HepG2 (cell line): ENCODE measurements at regions not wholly inside any gene's neighbourhood (a gene's known extent, or its start where the extent isn't known, plus 50 kb on each side); places are given as distances from the start of the nearest gene placed in this dataset.

Experiments used
- ARNT2 ChIP-seq: sonication (generic); formaldehyde crosslinking; IDR thresholded peaks from 2 replicates; pipeline ENCODE4 v1.8.0; 2022; ENCODE audit warnings: mild to moderate bottlenecking, low read depth, missing genetic modification reagents, moderate library complexity
- FOXO1 ChIP-seq: sonication (generic); formaldehyde crosslinking; IDR thresholded peaks from 2 replicates; pipeline ENCODE4 v1.4.0; 2020; ENCODE audit warnings: missing genetic modification reagents
- HNF4A ChIP-seq: sonication (generic); formaldehyde crosslinking; IDR thresholded peaks from 2 replicates; pipeline ENCODE4 v1.4.0; 2020; ENCODE audit warnings: missing genetic modification reagents
- JUN ChIP-seq: sonication (generic); formaldehyde crosslinking; IDR thresholded peaks from 2 replicates; pipeline ENCODE4 v1.4.0; 2020; ENCODE audit warnings: mild to moderate bottlenecking, missing genetic modification reagents
- JUND ChIP-seq: sonication (generic); formaldehyde crosslinking; IDR thresholded peaks from 2 replicates; pipeline ENCODE4 v1.8.0; 2022; ENCODE audit warnings: mild to moderate bottlenecking, missing genetic modification reagents
- MAFK ChIP-seq, 2 experiments: IDR thresholded peaks in 1 of 2; conservative IDR thresholded peaks in 1 of 2; 2 replicates each; pipeline ENCODE4 v1.6.1; 2011; ENCODE audit warnings: improper control_type of control experiment in 2 of 2, low read length in 2 of 2
- MBD4 ChIP-seq: IDR thresholded peaks from 2 replicates; pipeline ENCODE4 v1.6.1; 2012; ENCODE audit warnings: low read length, inconsistent platforms, borderline replicate concordance
- MIER2 ChIP-seq: IDR thresholded peaks from 2 replicates; pipeline ENCODE4 v1.6.1; 2016; ENCODE audit warnings: missing biosample characterization, missing genetic modification reagents
- POLR2AphosphoS2 ChIP-seq: IDR thresholded peaks from 2 replicates; pipeline ENCODE4 v1.6.1; 2011; ENCODE audit warnings: low read depth, low read length, improper control_type of control experiment
- RBFOX2 ChIP-seq: fragments of 200-400 bp; formaldehyde crosslinking; IDR thresholded peaks from 2 replicates; pipeline ENCODE4 v1.6.1; 2017; ENCODE audit warnings: low read depth, mild to moderate bottlenecking, low read length
- RCOR2 ChIP-seq: IDR thresholded peaks from 2 replicates; pipeline ENCODE4 v1.6.1; 2016; ENCODE audit warnings: missing biosample characterization, missing genetic modification reagents
- RFXAP ChIP-seq: sonication (generic); formaldehyde crosslinking; IDR thresholded peaks from 2 replicates; pipeline ENCODE4 v1.4.0; 2020; ENCODE audit warnings: missing genetic modification reagents, borderline replicate concordance
- SOX6 ChIP-seq, 2 experiments: fragments of 450-650 bp in 1 of 2; sonication (generic) in 1 of 2; formaldehyde crosslinking in 1 of 2; IDR thresholded peaks; 2 replicates each; pipeline versions ENCODE4 v1.4.0 to v1.6.1; 2017 to 2020; ENCODE audit warnings: antibody characterized with exemption in 1 of 2, mild to moderate bottlenecking in 1 of 2, missing genetic modification reagents in 1 of 2
- TCF7 ChIP-seq: sonication (generic); IDR thresholded peaks from 2 replicates; pipeline ENCODE4 v1.6.1; 2016; ENCODE audit warnings: antibody characterized with exemption, low read depth
- U2AF2 ChIP-seq: fragments of 200-400 bp; formaldehyde crosslinking; IDR thresholded peaks from 2 replicates; pipeline ENCODE4 v1.6.1; 2017; ENCODE audit warnings: low read depth, mild to moderate bottlenecking, low read length
- YEATS4 ChIP-seq: sonication (generic); formaldehyde crosslinking; IDR thresholded peaks from 2 replicates; pipeline ENCODE4 v1.4.0; 2020; ENCODE audit warnings: missing genetic modification reagents, borderline replicate concordance
- ZMYM4 ChIP-seq: sonication (generic); formaldehyde crosslinking; IDR thresholded peaks from 2 replicates; pipeline ENCODE4 v1.8.1; 2023; ENCODE audit warnings: mild to moderate bottlenecking, missing genetic modification reagents
- ZNF264 ChIP-seq: sonication (generic); formaldehyde crosslinking; IDR thresholded peaks from 2 replicates; pipeline ENCODE4 v1.4.0; 2020; ENCODE audit warnings: missing genetic modification reagents
- ZNF34 ChIP-seq: sonication (generic); formaldehyde crosslinking; IDR thresholded peaks from 2 replicates; pipeline ENCODE4 v1.4.0; 2020; ENCODE audit warnings: mild to moderate bottlenecking, missing genetic modification reagents, borderline replicate concordance
- ZNF382 ChIP-seq: sonication (generic); formaldehyde crosslinking; IDR thresholded peaks from 2 replicates; pipeline ENCODE4 v1.5.0; 2020; ENCODE audit warnings: missing genetic modification reagents, mild to moderate bottlenecking, borderline replicate concordance
- ZNF670 ChIP-seq: sonication (generic); formaldehyde crosslinking; IDR thresholded peaks from 2 replicates; pipeline ENCODE4 v1.8.0; 2022; ENCODE audit warnings: mild to moderate bottlenecking, missing genetic modification reagents, borderline replicate concordance
- ZSCAN12 ChIP-seq: sonication (generic); formaldehyde crosslinking; IDR thresholded peaks from 2 replicates; pipeline ENCODE4 v1.9.0; 2021; ENCODE audit warnings: mild to moderate bottlenecking, missing genetic modification reagents
- TF ChIP-seq, protein P1 (sequence below), 2 experiments: IDR thresholded peaks; 2 replicates each; pipeline ENCODE4 v1.6.1; 2011 to 2012; ENCODE audit warnings: low read length in 2 of 2, borderline replicate concordance in 1 of 2, low read depth in 1 of 2, mild to moderate bottlenecking in 1 of 2, moderate library complexity in 1 of 2
- TF ChIP-seq, protein P2 (sequence below): sonication (generic); formaldehyde crosslinking; IDR thresholded peaks from 2 replicates; pipeline ENCODE4 v1.4.0; 2020; ENCODE audit warnings: missing genetic modification reagents
- TF ChIP-seq, protein P3 (sequence below): IDR thresholded peaks from 2 replicates; pipeline ENCODE4 v1.6.1; 2016; ENCODE audit warnings: control low read depth

DNA sequence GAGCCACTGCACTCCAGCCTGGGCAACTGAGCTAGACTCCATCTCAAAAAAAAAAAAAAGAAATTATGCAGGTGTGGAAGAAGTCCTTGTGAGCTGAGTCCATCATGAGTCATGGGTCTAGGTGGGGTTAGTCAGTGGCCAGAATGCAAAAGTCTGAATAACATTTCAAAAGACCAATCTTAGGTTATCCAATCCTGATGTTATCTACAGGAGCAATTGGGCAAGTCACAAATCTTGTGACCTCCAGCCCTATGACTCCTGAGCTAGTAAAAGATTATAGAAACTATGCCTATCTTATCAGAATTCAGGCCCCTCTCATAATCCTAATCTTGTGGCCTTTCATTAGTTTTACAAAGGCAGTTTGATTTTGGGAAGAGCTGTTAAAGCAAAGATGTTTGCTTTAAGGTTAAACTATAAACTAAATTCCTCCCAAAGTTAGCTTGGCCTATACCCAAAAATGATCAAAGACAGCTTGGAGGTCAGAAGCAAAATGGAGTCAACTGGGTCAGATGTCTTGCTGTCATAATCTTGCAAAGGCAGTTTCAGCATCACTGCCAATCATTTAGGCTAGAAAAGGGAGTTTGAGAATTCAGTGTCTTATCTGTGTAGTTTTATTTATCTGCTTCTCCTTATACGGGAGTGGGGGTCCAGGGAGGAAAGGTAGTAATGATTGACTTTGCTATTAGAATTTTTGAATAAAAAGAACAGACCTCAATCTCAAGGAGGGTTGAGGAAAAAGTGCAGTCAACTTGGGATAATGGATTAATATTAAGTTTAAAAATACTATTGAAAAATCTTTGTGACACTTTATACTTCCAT, 71.2 kb upstream of the TRIM24 start (continued):
- TF ChIP-seq ZSCAN12 (CRISPR knock-in tag), result no peak
- peak; percentile 77; the same call in 1 of the 2 replicates for TF ChIP-seq RCOR2 (CRISPR knock-in tag)
- TF ChIP-seq POLR2AphosphoS2, result no peak
- 0 out of 2 replicates have a peak, but pooled peaks have one; percentile 13 for TF ChIP-seq MIER2 (CRISPR knock-in tag)
- TF ChIP-seq TCF7, result peak; percentile 97
- TF ChIP-seq U2AF2, result no peak
- TF ChIP-seq SOX6 (IDR thresholded peaks at IDR 0.05), result no peak
- peak; percentile 97 for TF ChIP-seq SOX6 (CRISPR knock-in tag; IDR thresholded peaks at IDR 0.05)
- TF ChIP-seq RBFOX2, result 0 out of 2 replicates have a peak, but pooled peaks have one; percentile 25
- TF ChIP-seq MAFK (conservative IDR thresholded peaks at IDR 0.05 in 1 of 2, IDR thresholded peaks at IDR 0.05 in 1 of 2; ENCODE audit: low read length in 2 of 2), result no peak
- no peak for TF ChIP-seq ZNF34 (CRISPR knock-in tag)
- peak; percentile 59; the same call in 1 of the 2 replicates for TF ChIP-seq FOXO1
- 0 out of 2 replicates have a peak, but pooled peaks have one; percentile 18 for TF ChIP-seq RFXAP (CRISPR knock-in tag)
- peak; percentile 84 for TF ChIP-seq JUN (CRISPR knock-in tag)
- TF ChIP-seq ZNF264, result peak; percentile 80; the same call in 1 of the 2 replicates
- no peak for TF ChIP-seq ZNF382
- TF ChIP-seq, protein P1, sequence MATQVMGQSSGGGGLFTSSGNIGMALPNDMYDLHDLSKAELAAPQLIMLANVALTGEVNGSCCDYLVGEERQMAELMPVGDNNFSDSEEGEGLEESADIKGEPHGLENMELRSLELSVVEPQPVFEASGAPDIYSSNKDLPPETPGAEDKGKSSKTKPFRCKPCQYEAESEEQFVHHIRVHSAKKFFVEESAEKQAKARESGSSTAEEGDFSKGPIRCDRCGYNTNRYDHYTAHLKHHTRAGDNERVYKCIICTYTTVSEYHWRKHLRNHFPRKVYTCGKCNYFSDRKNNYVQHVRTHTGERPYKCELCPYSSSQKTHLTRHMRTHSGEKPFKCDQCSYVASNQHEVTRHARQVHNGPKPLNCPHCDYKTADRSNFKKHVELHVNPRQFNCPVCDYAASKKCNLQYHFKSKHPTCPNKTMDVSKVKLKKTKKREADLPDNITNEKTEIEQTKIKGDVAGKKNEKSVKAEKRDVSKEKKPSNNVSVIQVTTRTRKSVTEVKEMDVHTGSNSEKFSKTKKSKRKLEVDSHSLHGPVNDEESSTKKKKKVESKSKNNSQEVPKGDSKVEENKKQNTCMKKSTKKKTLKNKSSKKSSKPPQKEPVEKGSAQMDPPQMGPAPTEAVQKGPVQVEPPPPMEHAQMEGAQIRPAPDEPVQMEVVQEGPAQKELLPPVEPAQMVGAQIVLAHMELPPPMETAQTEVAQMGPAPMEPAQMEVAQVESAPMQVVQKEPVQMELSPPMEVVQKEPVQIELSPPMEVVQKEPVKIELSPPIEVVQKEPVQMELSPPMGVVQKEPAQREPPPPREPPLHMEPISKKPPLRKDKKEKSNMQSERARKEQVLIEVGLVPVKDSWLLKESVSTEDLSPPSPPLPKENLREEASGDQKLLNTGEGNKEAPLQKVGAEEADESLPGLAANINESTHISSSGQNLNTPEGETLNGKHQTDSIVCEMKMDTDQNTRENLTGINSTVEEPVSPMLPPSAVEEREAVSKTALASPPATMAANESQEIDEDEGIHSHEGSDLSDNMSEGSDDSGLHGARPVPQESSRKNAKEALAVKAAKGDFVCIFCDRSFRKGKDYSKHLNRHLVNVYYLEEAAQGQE (IDR thresholded peaks at IDR 0.05; ENCODE audit: borderline replicate concordance in 1 of 2, low read depth in 1 of 2, low read length in 2 of 2), result peak in 1 of 2 experiments; percentile 60; a peak in 2 of 4 replicates
- TF ChIP-seq, protein P2, sequence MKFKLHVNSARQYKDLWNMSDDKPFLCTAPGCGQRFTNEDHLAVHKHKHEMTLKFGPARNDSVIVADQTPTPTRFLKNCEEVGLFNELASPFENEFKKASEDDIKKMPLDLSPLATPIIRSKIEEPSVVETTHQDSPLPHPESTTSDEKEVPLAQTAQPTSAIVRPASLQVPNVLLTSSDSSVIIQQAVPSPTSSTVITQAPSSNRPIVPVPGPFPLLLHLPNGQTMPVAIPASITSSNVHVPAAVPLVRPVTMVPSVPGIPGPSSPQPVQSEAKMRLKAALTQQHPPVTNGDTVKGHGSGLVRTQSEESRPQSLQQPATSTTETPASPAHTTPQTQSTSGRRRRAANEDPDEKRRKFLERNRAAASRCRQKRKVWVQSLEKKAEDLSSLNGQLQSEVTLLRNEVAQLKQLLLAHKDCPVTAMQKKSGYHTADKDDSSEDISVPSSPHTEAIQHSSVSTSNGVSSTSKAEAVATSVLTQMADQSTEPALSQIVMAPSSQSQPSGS (CRISPR knock-in tag), result no peak
- TF ChIP-seq, protein P3, sequence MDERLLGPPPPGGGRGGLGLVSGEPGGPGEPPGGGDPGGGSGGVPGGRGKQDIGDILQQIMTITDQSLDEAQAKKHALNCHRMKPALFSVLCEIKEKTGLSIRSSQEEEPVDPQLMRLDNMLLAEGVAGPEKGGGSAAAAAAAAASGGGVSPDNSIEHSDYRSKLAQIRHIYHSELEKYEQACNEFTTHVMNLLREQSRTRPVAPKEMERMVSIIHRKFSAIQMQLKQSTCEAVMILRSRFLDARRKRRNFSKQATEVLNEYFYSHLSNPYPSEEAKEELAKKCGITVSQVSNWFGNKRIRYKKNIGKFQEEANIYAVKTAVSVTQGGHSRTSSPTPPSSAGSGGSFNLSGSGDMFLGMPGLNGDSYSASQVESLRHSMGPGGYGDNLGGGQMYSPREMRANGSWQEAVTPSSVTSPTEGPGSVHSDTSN (CRISPR knock-in tag), result 0 out of 2 replicates have a peak, but pooled peaks have one; percentile 17
- peak; percentile 71 for TF ChIP-seq ZMYM4
- peak; percentile 83 for TF ChIP-seq MBD4
- peak; percentile 71 for TF ChIP-seq JUND
- TF ChIP-seq HNF4A (CRISPR knock-in tag), result peak; percentile 82
- TF ChIP-seq YEATS4 (CRISPR knock-in tag), result peak; percentile 58
- no peak; the same call in 1 of the 2 replicates for TF ChIP-seq ARNT2 (CRISPR knock-in tag)
- TF ChIP-seq ZNF670 (CRISPR knock-in tag), result peak; percentile 61; the same call in 1 of the 2 replicates
